ENCODE measurements at regions not wholly inside any gene's neighbourhood (a gene's known extent, or its start where the extent isn't known, plus 50 kb on each side); places are given as distances from the start of the nearest gene placed in this dataset.
A peak's percentile ranks its signal among the peaks of the same experiment; 100 is the strongest.

DNA sequence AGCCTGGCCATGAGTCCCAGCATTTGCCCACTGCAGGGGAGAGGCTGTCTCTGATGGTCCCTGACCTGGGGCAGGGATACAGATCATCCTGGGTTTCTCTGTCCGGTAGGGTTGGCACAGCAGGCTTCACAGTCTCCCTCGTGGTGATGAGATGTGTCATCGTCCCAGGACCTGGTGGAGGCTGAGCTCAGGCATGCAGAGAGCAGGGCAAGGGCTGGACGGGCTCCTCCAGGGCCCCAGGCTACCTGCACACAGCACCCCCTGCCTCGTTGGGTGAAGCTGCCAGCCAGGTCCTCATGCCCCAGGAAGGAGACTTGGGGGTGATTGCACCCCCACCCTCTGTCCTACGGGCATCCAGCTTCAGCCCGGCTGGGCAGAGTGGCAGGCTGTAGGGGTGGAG is 155.8 kb upstream of the GSE1 start:
- DNase-seq (ENCODE audit: low spot score), result no peak
- TF ChIP-seq, protein P1, sequence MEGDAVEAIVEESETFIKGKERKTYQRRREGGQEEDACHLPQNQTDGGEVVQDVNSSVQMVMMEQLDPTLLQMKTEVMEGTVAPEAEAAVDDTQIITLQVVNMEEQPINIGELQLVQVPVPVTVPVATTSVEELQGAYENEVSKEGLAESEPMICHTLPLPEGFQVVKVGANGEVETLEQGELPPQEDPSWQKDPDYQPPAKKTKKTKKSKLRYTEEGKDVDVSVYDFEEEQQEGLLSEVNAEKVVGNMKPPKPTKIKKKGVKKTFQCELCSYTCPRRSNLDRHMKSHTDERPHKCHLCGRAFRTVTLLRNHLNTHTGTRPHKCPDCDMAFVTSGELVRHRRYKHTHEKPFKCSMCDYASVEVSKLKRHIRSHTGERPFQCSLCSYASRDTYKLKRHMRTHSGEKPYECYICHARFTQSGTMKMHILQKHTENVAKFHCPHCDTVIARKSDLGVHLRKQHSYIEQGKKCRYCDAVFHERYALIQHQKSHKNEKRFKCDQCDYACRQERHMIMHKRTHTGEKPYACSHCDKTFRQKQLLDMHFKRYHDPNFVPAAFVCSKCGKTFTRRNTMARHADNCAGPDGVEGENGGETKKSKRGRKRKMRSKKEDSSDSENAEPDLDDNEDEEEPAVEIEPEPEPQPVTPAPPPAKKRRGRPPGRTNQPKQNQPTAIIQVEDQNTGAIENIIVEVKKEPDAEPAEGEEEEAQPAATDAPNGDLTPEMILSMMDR (IDR thresholded peaks at IDR 0.05), result no peak
- peaks cover 32% of the 10 kb centered on the region for H3K4me1 Mint-ChIP-seq (ENCODE audit: low read depth)
- H3K36me3 Mint-ChIP-seq (ENCODE audit: low read depth), result no peaks in the 10 kb centered on the region
- H3K4me3 Mint-ChIP-seq (ENCODE audit: unreplicated experiment), result no peak overlapping the region
- H3K27ac Mint-ChIP-seq (ENCODE audit: unreplicated experiment), result no peak overlapping the region
- peaks cover 4% of the 10 kb centered on the region for H3K27me3 Mint-ChIP-seq (ENCODE audit: low read depth)
- no peaks in the 10 kb centered on the region for H3K9me3 Mint-ChIP-seq (ENCODE audit: low read depth)

DNA sequence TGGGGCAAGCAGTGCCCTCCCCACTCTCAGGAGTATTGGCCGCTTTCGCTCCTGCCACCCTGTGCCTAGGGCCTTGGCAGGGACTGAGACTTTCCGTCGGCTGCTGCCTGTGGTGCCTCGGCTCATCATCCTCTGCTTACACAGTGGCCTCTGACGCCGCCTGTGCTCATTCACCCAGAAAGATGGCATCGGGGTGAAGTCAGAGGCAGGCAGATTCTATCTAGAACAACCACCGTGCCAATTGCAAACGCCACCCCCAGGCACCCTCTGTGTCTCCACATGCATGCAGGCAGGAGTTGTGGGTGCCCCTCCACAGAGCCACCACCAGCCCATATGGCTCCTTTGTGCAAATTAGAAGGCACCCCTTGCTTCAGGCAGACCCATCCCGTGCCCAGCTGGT is 154.2 kb upstream of the GSE1 start:
- H3K4me3 Mint-ChIP-seq (ENCODE audit: unreplicated experiment), result no peak overlapping the region
- TF ChIP-seq, protein P1 (IDR thresholded peaks at IDR 0.05), result no peak
- no peak overlapping the region for H3K27ac Mint-ChIP-seq (ENCODE audit: unreplicated experiment)
- H3K4me1 Mint-ChIP-seq (ENCODE audit: low read depth), result peaks cover 29% of the 10 kb centered on the region
- H3K9me3 Mint-ChIP-seq (ENCODE audit: low read depth), result no peaks in the 10 kb centered on the region
- no peak for DNase-seq (ENCODE audit: low spot score)
- H3K27me3 Mint-ChIP-seq (ENCODE audit: low read depth), result peaks cover 4% of the 10 kb centered on the region
- H3K36me3 Mint-ChIP-seq (ENCODE audit: low read depth), result no peaks in the 10 kb centered on the region

DNA sequence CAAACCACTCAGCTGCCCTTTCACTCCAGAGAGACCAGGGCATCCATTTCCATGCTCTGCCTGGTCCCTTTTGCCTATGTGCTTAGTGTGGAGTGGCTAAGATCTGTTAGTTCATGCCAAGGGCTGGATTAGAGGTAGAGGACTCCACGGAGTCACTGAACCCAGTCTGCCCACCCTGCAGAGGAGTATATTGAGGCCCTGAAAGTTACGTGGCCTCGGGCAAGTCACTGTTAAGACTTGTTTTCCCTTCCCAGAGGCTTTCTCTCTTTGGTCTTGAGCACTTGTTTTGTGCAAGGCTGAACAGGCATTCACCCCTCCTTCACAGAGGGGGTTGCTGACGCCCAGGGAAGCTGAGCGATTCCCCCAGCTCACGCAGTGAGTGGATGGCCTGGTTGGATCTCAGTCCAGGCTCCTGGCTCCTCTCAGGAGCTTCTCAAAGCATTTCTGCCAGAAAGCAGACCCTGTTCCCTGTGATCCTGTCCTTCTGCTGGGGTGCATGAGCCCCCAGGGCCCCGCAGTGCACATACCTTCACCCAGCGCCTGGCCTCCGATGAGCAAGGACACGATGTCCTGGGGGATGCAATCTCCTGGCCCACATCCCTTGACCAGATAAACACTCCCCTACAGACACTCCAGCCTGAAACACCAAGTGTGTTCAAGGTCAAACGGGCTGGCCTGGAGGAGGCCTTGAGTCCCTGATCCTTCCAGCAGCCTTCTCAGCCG is 153.4 kb upstream of the GSE1 start:
- Mint-ChIP-seq H3K27me3 (ENCODE audit: low read depth) (peaks cover 4% of the 10 kb centered on the region), H3K36me3 (ENCODE audit: low read depth) (no peaks in the 10 kb centered on the region), H3K27ac (ENCODE audit: unreplicated experiment) (no peak overlapping the region), H3K9me3 (ENCODE audit: low read depth) (no peaks in the 10 kb centered on the region), H3K4me3 (ENCODE audit: unreplicated experiment) (no peak overlapping the region), H3K4me1 (ENCODE audit: low read depth) (peaks cover 29% of the 10 kb centered on the region)
- DNase-seq (ENCODE audit: low spot score), result no peak
- TF ChIP-seq, protein P1 (IDR thresholded peaks at IDR 0.05), result no peak

DNA sequence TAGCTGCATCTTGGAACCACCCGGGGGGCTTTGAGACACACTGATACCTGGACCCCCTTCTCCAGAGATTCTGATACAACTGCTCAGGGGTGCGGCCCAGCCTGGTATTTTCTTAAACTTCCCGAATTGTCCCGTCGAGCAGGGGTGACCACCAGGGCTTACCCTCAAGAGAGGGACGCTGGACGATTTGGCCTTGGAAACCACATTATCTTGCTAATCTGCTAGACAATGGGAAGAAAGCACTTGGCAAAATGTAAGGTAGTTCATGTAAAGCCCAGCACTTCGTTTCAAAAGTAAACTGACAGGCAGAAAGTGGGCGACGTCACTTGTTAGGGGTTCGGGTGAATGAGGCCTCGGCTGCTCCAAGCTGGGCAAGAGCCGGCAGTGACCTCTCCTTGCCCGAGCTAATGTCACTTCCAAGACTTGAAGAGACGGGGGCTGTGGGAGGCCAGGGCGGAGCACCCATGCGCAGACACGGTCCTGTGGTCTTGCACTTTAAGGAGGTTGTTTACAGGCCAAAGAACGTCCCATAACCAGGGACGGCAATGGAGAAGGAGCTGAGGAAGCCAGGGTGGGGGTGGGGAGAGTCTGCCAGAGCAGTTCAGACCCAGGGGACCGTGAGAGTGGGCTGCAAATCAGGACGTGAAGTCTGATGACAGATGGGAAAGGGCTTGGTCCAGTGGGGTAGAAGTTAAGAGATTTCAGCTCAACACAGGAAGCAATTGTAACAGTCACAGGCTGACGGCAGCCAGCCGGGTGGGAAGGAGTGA is 152.7 kb upstream of the GSE1 start:
- DNase-seq (ENCODE audit: low spot score), result no peak
- no peak overlapping the region for H3K4me3 Mint-ChIP-seq (ENCODE audit: unreplicated experiment)
- peaks cover 1% of the 10 kb centered on the region for H3K27me3 Mint-ChIP-seq (ENCODE audit: low read depth)
- TF ChIP-seq, protein P1 (IDR thresholded peaks at IDR 0.05), result no peak
- H3K4me1 Mint-ChIP-seq (ENCODE audit: low read depth), result peaks cover 31% of the 10 kb centered on the region
- H3K27ac Mint-ChIP-seq (ENCODE audit: unreplicated experiment), result peak overlapping the region; percentile 55
- no peaks in the 10 kb centered on the region for H3K9me3 Mint-ChIP-seq (ENCODE audit: low read depth)
- H3K36me3 Mint-ChIP-seq (ENCODE audit: low read depth), result no peaks in the 10 kb centered on the region

DNA sequence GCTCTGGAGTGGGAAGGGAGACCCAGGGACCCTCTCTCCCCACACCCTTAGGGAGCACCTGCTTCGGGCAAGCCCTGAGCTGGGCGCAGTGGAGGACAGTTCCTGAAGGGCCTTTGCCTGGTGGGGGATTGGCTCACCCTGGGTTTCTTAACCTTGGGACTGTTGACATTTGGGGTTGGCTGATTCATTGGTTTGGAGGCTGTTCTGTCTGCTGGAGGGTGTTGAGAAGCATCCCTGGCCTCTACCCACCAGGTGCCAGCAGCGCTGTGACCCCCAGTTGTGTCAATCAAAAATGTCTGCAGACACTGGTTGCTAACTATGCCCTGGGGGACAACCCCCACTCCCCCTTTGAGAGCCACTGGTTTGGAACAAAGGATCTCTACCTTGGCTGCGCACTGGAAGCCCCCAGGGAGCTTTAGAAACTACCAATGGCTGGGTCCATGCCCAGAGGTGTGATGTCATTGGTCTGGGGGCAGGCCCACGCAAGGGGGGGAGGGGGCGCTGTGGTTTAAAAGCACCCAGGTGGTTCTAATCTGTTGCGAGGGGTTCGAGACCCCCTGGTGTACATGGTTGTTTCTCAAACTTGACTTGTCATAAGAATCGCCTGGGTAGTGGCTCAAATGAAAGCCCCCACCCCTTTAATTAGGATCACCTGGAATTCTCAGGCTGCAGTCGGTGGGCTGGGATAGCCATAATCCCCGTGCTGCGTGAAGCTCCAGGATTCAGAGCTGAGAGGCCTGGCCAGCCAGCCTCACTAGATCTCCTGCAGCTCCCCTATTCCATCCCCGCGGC is 151.9 kb upstream of the GSE1 start:
- Mint-ChIP-seq H3K36me3 (ENCODE audit: low read depth) (no peaks in the 10 kb centered on the region), H3K27me3 (ENCODE audit: low read depth) (peaks cover 1% of the 10 kb centered on the region), H3K4me1 (ENCODE audit: low read depth) (peaks cover 37% of the 10 kb centered on the region), H3K4me3 (ENCODE audit: unreplicated experiment) (no peak overlapping the region), H3K27ac (ENCODE audit: unreplicated experiment) (no peak overlapping the region), H3K9me3 (ENCODE audit: low read depth) (no peaks in the 10 kb centered on the region)
- no peak for DNase-seq (ENCODE audit: low spot score)
- TF ChIP-seq, protein P1 (IDR thresholded peaks at IDR 0.05), result no peak

All from chondrocyte (in vitro differentiated cells).